Hematopoietic multipotent progenitor cell treated with erythropoietin and hydrocortisone succinate and interleukin-3 and kit ligand, for 6 days (in vitro differentiated cells): ENCODE measurements at regions not wholly inside any gene's neighbourhood (a gene's known extent, or its start where the extent isn't known, plus 50 kb on each side); places are given as distances from the start of the nearest gene placed in this dataset.
"Not testable (repeated sequence)": the region's sequence is repeated elsewhere in the genome, so short reads cannot be mapped to it uniquely, and the experiment has no call there.

Experiments used
- DNase-seq: peaks from one replicate; pipeline ENCODE4 v3.0.0-alpha.2; 2015

DNA sequence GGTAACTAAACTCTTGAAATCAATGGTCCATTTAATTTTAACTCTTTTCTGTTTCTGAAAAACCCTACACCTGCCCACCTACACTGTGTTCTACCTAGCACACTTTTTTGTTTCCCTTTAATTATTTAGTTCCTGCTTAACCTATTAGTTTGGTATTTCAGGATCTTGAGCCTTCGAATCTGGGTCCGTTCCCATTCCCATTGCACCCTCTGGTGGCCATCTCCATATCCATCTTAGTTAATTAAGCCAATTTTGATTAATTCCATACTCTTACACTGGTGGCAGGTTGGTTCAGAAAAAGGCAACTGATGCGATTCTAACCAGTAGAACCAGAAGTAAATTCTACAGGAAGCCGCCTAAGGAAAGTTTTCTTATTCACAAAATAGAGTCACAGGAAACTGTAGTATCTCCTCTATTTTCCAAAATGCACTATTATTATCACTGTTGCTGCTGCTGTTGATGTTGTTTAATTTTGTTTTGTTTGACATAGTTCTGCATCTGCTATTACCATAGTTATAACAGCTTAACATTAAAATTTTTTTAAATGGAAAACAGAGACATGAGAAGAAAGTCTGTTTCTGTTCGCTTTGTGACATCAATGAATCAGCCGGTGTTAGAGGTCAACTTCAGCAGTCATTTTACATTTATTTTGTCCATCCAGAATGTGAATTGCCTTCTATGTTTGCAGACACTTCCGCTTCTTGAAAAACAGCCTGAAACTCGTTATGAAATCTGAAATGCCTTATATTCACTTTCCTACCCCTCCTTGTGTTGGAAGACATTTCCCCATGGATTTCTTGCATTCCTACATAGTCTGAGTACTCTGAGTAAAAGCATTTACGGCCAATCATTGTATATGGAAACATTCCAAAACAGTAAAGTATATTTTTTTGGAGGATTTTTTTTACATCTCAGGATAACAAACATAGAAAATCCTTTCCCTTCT is 115.5 kb upstream of the NCAM2 start:
- peak; percentile 76 for DNase-seq

DNA sequence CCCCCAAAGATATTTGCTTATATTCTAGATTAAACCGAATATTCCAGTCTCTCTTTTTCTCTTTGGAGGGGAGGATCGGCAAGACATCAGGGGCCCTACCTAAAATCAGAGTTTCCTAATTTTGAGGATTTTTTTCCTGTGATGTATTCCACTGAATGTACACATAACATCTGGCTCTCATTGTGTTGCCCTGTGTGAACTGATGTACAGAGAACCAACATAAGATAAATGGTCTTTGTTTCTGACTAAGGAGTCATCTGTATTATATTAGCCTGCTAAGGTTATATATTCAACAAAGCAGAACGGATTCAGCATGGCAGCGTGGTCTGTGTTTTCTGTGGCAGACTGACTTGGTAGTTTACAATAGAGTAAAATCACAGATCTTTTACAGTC is 114.8 kb upstream of the NCAM2 start:
- no peak for DNase-seq

DNA sequence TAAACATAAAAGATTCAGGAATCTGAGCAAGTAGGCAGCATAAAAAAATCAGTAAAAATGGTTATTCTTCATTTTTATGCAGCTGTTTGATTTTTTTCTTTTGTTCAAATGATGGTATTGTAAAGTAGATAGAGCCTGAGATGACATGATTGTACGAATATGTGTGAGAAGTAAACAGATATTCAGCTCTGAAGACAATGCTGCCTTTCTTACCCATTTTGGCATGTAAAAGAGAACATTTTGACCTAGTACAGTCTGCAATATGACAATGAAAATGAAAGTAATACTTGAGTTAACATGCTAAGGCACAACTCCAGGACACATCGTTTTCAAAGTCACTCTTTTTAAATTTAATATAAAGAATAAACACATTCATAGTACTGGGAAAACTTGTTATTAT is 95.7 kb upstream of the NCAM2 start:
- no peak for DNase-seq

DNA sequence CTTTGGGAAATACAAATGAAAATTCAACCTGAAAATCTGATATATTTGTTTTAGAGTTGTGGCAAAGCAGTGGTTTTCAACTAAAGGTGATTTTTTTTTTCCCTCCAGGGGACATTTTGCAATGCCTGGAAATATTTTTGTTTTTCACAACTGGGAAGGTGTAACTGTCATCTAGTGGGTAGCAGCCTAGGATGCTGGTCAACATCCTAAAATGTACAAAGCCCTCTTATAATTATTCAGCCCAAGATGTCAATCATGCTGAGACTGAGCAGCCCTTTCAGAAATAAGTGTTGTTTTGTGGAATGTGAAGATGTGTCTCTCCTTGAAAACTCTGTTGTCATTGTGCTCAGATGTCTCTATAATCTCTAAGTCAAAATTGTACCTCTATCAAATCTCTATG is 95.2 kb upstream of the NCAM2 start:
- no peak for DNase-seq

DNA sequence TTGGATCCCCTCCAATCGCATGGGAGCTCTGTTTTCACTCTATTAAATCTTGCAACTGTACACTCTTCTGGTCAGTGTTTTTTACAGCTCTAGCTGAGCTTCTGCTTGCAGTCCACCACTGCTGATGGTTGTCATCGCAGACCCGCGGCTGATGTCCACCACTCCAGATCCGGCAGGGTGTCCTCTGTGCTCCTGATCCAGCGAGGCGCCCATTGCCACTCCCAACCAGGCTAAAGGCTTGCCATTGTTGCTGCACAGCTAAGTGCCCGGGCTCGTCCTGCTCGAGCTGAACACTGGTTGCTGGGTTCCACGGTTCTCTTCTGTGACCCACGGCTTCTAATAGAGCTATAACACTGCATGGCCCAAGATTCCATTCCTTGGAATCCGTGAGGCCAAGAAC is 70.7 kb upstream of the NCAM2 start:
- DNase-seq: not testable (repeated sequence)

DNA sequence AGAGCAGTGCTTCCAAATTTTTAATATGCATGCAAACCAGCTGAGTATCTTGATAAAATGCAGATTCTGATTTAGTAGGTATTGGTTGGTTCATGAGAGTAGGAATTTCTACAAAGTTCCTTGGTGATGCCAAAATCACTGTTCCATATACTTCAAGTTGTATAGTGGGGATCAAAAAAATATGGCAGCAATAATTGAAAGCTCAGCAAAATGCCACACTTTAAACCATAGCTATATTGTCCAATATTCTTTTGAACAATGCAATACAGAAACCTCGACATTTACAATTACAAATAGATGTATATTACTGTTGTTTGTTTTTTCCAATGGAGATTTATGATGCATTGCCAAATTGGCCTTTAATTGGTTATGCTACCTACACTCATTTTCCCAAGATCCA is 55.7 kb upstream of the NCAM2 start:
- no peak for DNase-seq

DNA sequence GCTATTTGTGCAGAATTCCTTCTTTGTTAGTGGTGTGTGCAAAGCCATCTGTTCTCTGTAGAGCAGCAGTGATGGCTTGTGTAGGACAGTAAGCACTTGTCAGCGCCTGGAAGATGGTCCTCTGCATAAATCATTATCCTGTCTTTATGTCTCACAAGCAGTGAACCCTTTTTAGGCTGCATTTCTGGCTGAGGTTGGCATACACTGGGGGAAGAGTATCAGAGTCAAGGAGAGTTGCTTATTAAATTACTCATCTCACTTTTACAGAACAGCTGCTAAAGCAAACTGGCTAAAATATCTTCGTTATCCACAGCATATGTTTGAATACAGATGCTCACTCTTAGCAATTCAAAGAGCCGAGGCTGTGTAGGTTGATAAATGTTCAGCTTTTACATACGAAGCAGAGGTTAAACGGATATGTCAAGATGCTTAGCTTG is 54.6 kb upstream of the NCAM2 start:
- no peak for DNase-seq

DNA sequence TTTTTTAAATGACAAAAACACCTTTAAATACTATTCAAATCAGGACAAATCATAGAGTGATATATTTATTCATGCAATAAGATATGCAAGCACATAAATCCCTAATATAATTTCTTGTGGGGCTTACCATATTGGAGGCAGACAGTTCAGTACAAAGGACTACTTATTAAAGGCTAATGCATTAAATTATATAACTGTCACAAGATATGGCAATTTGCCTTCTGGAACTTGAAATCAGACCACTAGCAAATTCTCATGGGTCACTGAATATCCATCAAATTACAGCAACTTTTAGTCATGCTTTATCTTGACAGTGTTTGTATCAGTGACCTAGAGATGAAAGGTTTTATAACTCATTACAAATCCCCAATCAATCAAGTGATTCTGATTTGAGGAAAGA is 54.1 kb upstream of the NCAM2 start:
- DNase-seq: no peak

DNA sequence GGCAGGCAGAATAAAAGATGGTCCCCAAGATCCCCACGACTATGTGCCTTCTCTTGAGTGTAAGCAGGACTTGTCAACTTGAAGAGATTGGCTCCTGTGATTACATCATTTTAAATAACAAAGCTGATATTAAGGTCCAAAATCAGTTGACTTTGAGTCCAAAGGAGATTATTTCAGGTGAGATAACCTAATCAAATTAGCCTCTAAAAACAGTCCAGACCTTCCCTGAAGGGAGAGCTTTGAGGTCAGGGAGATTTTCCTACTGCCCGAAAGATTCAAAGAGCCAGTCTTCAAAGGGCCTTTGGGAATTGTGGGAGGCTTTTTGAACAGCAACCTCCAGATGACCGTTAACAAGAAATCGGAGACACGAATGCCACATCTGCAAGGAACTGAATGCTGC is 51.5 kb upstream of the NCAM2 start:
- DNase-seq: no peak
